ENCODE measurements at regions not wholly inside any gene's neighbourhood (a gene's known extent, or its start where the extent isn't known, plus 50 kb on each side); places are given as distances from the start of the nearest gene placed in this dataset.
"Not testable (repeated sequence)": the region's sequence is repeated elsewhere in the genome, so short reads cannot be mapped to it uniquely, and the experiment has no call there.

GRCh38 chr1:112141301-112141700, 151.8 kb upstream of the KCND3 start:
- no peak for DNase-seq (ENCODE audit: low spot score)
- ChIA-PET CTCF (interaction anchor here (0.7 kb wide), 1 partner anchor 75 kb away, joined by 3 read pairs; no protein-coding TSS in a partner anchor), POLR2A (ENCODE audit: low non-redundant PET) (no interaction called here)
- TF ChIP-seq, protein P1, sequence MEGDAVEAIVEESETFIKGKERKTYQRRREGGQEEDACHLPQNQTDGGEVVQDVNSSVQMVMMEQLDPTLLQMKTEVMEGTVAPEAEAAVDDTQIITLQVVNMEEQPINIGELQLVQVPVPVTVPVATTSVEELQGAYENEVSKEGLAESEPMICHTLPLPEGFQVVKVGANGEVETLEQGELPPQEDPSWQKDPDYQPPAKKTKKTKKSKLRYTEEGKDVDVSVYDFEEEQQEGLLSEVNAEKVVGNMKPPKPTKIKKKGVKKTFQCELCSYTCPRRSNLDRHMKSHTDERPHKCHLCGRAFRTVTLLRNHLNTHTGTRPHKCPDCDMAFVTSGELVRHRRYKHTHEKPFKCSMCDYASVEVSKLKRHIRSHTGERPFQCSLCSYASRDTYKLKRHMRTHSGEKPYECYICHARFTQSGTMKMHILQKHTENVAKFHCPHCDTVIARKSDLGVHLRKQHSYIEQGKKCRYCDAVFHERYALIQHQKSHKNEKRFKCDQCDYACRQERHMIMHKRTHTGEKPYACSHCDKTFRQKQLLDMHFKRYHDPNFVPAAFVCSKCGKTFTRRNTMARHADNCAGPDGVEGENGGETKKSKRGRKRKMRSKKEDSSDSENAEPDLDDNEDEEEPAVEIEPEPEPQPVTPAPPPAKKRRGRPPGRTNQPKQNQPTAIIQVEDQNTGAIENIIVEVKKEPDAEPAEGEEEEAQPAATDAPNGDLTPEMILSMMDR (conservative IDR thresholded peaks at IDR 0.05; ENCODE audit: low read depth) = no peak
- H3K27ac ChIP-seq = no peak overlapping the region

DNA sequence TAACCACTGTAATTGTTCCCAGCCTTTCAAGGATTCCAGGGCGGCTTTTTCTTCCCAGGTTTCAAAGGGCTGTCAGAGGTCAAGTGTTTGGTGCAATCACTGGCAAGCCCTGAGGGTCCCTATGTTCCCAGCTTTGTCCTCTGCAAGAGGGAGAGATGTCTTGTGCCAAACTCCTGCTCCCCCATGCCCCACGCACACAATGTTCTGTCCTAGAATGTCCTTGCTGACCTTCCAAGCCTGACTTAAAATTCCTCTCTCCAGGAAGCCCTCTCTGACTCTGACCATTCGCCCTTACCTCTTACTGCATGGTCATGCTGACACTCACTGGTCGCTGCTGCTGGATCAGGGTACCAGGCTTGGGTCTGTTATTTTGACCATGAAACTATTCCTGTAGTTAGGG, 152.5 kb upstream of the KCND3 start:
- no peak overlapping the region for H3K27ac ChIP-seq
- ChIA-PET CTCF (interaction anchor here (0.7 kb wide), 1 partner anchor 76 kb away, joined by 3 read pairs; no protein-coding TSS in a partner anchor), POLR2A (ENCODE audit: low non-redundant PET) (no interaction called here)
- DNase-seq (ENCODE audit: low spot score) = no peak
- TF ChIP-seq, protein P1 (conservative IDR thresholded peaks at IDR 0.05; ENCODE audit: low read depth) = no peak

- H3K27ac ChIP-seq = no peak overlapping the region
- POLR2A ChIA-PET (ENCODE audit: low non-redundant PET) = no interaction called here
- TF ChIP-seq, protein P1 (conservative IDR thresholded peaks at IDR 0.05; ENCODE audit: low read depth) = no peak
- DNase-seq (ENCODE audit: low spot score) = no peak
- CTCF ChIA-PET = no interaction called here
Observed at GRCh38 chr1:112143871-112144441, 154.5 kb upstream of the KCND3 start.

DNA sequence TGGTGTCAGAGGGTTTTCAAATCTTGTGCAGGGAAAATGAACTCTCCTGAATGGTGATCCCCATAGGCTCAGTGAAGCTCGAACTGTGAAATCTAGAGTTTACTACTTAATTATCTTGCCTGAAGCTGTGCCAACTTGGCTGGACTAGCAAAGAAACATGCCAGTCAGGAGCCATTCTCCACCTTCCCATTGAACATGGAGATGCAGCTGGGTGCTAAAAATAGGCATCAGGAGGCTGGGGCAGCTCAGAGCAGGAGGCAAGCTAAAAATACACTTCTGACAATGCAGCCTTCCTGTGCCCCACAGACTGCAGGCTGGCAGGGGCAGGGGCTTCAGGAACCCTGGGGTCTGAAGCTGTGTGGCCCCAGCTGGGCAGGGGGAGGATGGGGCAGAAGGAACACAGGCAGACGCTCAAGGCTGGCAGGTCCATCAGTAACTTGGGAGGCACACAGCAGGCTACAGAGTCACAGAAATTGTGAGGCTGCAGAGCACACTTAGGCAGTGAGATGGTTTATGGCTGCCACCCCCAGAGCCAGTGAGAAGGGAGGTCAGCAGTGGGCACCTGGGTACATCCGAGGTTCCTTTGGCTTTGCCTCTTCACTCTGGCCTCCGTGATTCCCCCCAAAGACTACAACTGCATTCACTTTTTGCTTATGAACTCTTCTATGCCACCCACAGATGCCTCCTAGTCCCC, 155.4 kb upstream of the KCND3 start:
- TF ChIP-seq, protein P1 (conservative IDR thresholded peaks at IDR 0.05; ENCODE audit: low read depth) = no peak
- POLR2A ChIA-PET (ENCODE audit: low non-redundant PET) = no interaction called here
- CTCF ChIA-PET = no interaction called here
- H3K27ac ChIP-seq = no peak overlapping the region
- no peak for DNase-seq (ENCODE audit: low spot score)

DNA sequence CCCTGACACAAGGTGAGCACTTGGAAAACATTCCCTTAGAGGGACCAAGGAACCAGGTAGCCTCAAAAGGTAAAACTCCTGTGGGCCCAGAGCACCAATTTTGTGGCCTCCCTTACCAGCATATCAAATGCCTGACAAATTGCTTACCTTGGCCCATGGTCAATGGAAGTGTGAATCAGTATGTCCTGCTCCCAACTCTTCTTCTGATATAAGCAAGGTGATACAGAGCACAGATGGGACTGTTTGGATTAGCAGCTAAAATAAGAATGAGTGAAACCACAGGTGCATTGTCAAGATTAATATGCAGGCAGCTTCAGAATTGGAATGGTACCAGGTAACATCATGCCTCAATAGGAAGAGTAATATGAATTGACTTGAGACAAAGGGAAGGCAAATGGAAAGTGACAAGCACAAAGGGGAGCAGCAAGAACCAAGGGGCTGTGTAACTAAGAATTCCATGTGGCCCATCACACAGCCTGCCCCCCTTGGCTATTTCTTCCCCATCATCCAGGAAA, 156.8 kb upstream of the KCND3 start:
- ChIA-PET POLR2A (ENCODE audit: low non-redundant PET) (no interaction called here), CTCF (no interaction called here)
- no peak overlapping the region for H3K27ac ChIP-seq
- TF ChIP-seq, protein P1 (conservative IDR thresholded peaks at IDR 0.05; ENCODE audit: low read depth) = no peak
- DNase-seq (ENCODE audit: low spot score) = no peak

DNA sequence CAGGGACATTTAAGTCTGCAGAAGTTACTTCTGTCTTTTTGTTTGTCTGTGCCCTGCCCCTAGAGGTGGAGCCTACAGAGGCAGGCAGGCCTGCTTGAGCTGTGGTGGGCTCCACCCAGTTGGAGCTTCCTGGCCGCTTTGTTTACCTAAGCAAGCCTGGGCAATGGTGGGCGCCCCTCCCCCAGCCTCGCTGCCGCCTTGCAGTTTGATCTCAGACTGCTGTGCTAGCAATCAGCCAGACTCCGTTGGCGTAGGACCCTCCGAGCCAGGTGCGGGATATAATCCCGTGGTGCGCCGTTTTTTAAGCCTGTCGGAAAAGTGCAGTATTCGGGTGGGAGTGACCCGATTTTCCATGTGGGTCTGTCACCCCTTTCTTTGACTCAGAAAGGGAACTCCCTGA, 170.7 kb upstream of the KCND3 start:
- CTCF ChIA-PET; DNase-seq (ENCODE audit: low spot score); POLR2A ChIA-PET (ENCODE audit: low non-redundant PET); H3K27ac ChIP-seq: not testable (repeated sequence)

DNA sequence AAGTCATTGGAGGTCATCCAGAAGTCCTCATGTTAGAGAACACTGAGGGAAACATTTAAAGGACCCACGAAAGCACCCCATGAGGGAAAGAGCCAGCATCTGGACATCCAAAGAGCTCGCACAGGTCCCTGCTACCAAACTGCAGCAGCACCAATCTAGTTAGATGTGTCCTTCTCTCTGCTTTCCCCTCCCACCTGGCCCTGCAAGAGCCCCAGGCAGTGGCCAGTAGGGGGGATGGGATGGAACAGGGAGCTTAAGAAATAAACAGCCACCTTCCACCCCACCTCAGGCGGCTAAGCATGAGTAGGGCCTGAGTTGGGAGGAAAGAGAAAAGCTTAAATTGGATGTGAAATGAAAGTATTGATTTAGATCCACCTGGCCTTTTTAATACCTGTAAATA, 175.9 kb upstream of the KCND3 start:
- CTCF ChIA-PET = interaction anchor here (0.6 to 0.7 kb wide), 2 partner anchors 17 to 39 kb away, joined by 4 to 5 read pairs; no protein-coding TSS in a partner anchor
- POLR2A ChIA-PET (ENCODE audit: low non-redundant PET) = no interaction called here
- TF ChIP-seq, protein P1 (conservative IDR thresholded peaks at IDR 0.05; ENCODE audit: low read depth) = no peak
- no peak for DNase-seq (ENCODE audit: low spot score)
- no peak overlapping the region for H3K27ac ChIP-seq

Data from RWPE1 (cell line).